A549 (cell line): ENCODE measurements at regions not wholly inside any gene's neighbourhood (a gene's known extent, or its start where the extent isn't known, plus 50 kb on each side); places are given as distances from the start of the nearest gene placed in this dataset.

ENCODE experiments used
- ATAC-seq, 2 experiments: fragments of 200-7000 bp in 1 of 2; fragments of >200 bp in 1 of 2; cut with Nextera tagmentation in 1 of 2; cut with Tn5 transposase in 1 of 2; 3 replicates each; pipeline versions ENCODE4 v1.8.0 to v1.9.1; 2018 to 2020; ENCODE audit warnings: mild to moderate bottlenecking in 1 of 2, moderate library complexity in 1 of 2
- CTCF ChIA-PET: fragments of 300-600 bp; sonication (Branson Sonifier 250); formaldehyde crosslinking; extraction: SDS; loops from one replicate; lab custom pipeline; 2021; ENCODE audit warnings: antibody characterized with exemption, inconsistent platforms; lab: Yijun Ruan, JAX
- POLR2A ChIA-PET: fragments of 350-600 bp; formaldehyde crosslinking; extraction: SDS; loops from one replicate; lab custom pipeline; 2021; ENCODE audit warnings: antibody characterized with exemption, inconsistent platforms; lab: Yijun Ruan, JAX
- DNase-seq, 2 experiments: peaks; one replicate each; pipeline versions ENCODE4 v3.0.0 to v3.0.0-alpha.2; 2011 to 2016; ENCODE audit warnings: low read depth in 1 of 2, low spot score in 1 of 2
- FAIRE-seq: peaks from 2 replicates; lab custom pipeline; 2011; peaks lifted over from hg19 to GRCh38; lab: Jason Lieb, UNC
- H3K27ac ChIP-seq, 2 experiments: fragments of >200 bp; sonication (Bioruptor Twin); formaldehyde crosslinking; 3 replicates each; pipeline ENCODE4 v1.5.1; 2016 to 2017
- H3K4me1 ChIP-seq: fragments of >200 bp; sonication (Bioruptor Twin); formaldehyde crosslinking; 3 replicates; pipeline ENCODE4 v1.6.1; 2016
- H3K4me2 ChIP-seq: fragments of >200 bp; sonication (Bioruptor Twin); formaldehyde crosslinking; 3 replicates; pipeline ENCODE4 v1.6.1; 2016
- H3K4me3 ChIP-seq: fragments of >200 bp; sonication (Bioruptor Twin); formaldehyde crosslinking; 3 replicates; pipeline ENCODE4 v1.5.1; 2016
- H3K9me3 ChIP-seq: fragments of >200 bp; sonication (Bioruptor Twin); formaldehyde crosslinking; 3 replicates; pipeline ENCODE4 v1.6.1; 2016
- CEBPB ChIP-seq, 2 experiments: fragments of >200 bp in 1 of 2; sonication (Bioruptor Twin) in 1 of 2; formaldehyde crosslinking in 1 of 2; IDR thresholded peaks; 2 replicates each; pipeline ENCODE4 v1.6.1; 2012 to 2016
- CHD2 ChIP-seq: fragments of 150-350 bp; IDR thresholded peaks from 2 replicates; pipeline ENCODE4 v1.6.1; 2014; ENCODE audit warnings: low read length; ENCODE audit not compliant: partially characterized antibody
- CTCF ChIP-seq: fragments of >200 bp; sonication (Bioruptor Twin); formaldehyde crosslinking; IDR thresholded peaks from 3 replicates; pipeline ENCODE4 v1.5.1; 2016
- EHMT2 ChIP-seq: fragments of 200-600 bp; sonication (generic); IDR thresholded peaks from 2 replicates; pipeline ENCODE4 v1.6.1; 2016; ENCODE audit warnings: antibody characterized with exemption, low read depth, mild to moderate bottlenecking, moderate library complexity
- ELK1 ChIP-seq: fragments of 150-350 bp; IDR thresholded peaks from 2 replicates; pipeline ENCODE4 v1.6.1; 2014; ENCODE audit warnings: low read depth, mild to moderate bottlenecking, low read length
- ESRRA ChIP-seq: fragments of 150-350 bp; IDR thresholded peaks from 2 replicates; pipeline ENCODE4 v1.6.1; 2014; ENCODE audit warnings: mild to moderate bottlenecking, low read length, borderline replicate concordance
- FOXS1 ChIP-seq: fragments of 250-450 bp; sonication (Bioruptor Pico); IDR thresholded peaks from 2 replicates; pipeline ENCODE4 v1.5.0; 2020; ENCODE audit warnings: mild to moderate bottlenecking, moderate library complexity
- HEYL ChIP-seq: fragments of 250-450 bp; sonication (Bioruptor Pico); IDR thresholded peaks from 2 replicates; pipeline ENCODE4 v1.8.0; 2021; ENCODE audit warnings: mild to moderate bottlenecking, moderate library complexity
- HOXA7 ChIP-seq: fragments of 250-450 bp; sonication (Bioruptor Pico); IDR thresholded peaks from 2 replicates; pipeline ENCODE4 v1.5.0; 2020; ENCODE audit warnings: mild to moderate bottlenecking, moderate library complexity
- HOXB13 ChIP-seq: fragments of 250-450 bp; sonication (Bioruptor Pico); IDR thresholded peaks from 2 replicates; pipeline ENCODE4 v1.5.0; 2020; ENCODE audit warnings: low read depth, mild to moderate bottlenecking, moderate library complexity
- HOXB5 ChIP-seq: fragments of 250-450 bp; sonication (Bioruptor Pico); IDR thresholded peaks from 2 replicates; pipeline ENCODE4 v1.5.0; 2020; ENCODE audit warnings: mild to moderate bottlenecking, moderate library complexity
- KDM5A ChIP-seq: fragments of 200-600 bp; sonication (generic); IDR thresholded peaks from 2 replicates; pipeline ENCODE4 v1.6.1; 2016; ENCODE audit warnings: antibody characterized with exemption, mild to moderate bottlenecking
- MAZ ChIP-seq: fragments of 150-350 bp; IDR thresholded peaks from 2 replicates; pipeline ENCODE4 v1.6.1; 2014; ENCODE audit warnings: antibody characterized with exemption, low read depth, low read length, borderline replicate concordance
- MYC ChIP-seq: IDR thresholded peaks from 2 replicates; pipeline ENCODE4 v1.6.1; 2012; ENCODE audit warnings: mild to moderate bottlenecking, inconsistent platforms, low read length, improper control_type of control experiment, borderline replicate concordance
- PHF8 ChIP-seq: fragments of 200-600 bp; sonication (generic); IDR thresholded peaks from 2 replicates; pipeline ENCODE4 v1.6.1; 2016; ENCODE audit warnings: low read depth, mild to moderate bottlenecking, antibody characterized with exemption, moderate library complexity, borderline replicate concordance
- POLR2A ChIP-seq: IDR thresholded peaks from 2 replicates; pipeline ENCODE4 v1.6.1; 2012; ENCODE audit warnings: mild to moderate bottlenecking, low read length
- POLR2AphosphoS2 ChIP-seq: conservative IDR thresholded peaks from 2 replicates; pipeline ENCODE4 v1.6.1; 2012; ENCODE audit warnings: low read length, improper control_type of control experiment, inconsistent platforms
- RARB ChIP-seq: fragments of 250-450 bp; sonication (Bioruptor Pico); IDR thresholded peaks from 2 replicates; pipeline ENCODE4 v1.8.0; 2021; ENCODE audit warnings: mild to moderate bottlenecking, moderate library complexity
- TP53 ChIP-seq: fragments of 250-450 bp; sonication (Bioruptor Pico); IDR thresholded peaks from 2 replicates; pipeline ENCODE4 v1.5.0; 2021; ENCODE audit warnings: mild to moderate bottlenecking, moderate library complexity
- ZFP36 ChIP-seq: fragments of 450-650 bp; IDR thresholded peaks from 2 replicates; pipeline ENCODE4 v1.6.1; 2014; ENCODE audit warnings: borderline replicate concordance; ENCODE audit not compliant: partially characterized antibody
- WGBS: methylation state at CpG from one replicate; pipeline ENCODE4 v1.1.6; 2017; ENCODE audit errors: missing lambda C conversion rate; 5-methylcytosine and 5-hydroxymethylcytosine counted together
- TF ChIP-seq, protein P1 (sequence below): fragments of 250-450 bp; sonication (Bioruptor Pico); IDR thresholded peaks from 2 replicates; pipeline ENCODE4 v1.5.0; 2021; ENCODE audit warnings: mild to moderate bottlenecking, moderate library complexity, borderline replicate concordance

DNA sequence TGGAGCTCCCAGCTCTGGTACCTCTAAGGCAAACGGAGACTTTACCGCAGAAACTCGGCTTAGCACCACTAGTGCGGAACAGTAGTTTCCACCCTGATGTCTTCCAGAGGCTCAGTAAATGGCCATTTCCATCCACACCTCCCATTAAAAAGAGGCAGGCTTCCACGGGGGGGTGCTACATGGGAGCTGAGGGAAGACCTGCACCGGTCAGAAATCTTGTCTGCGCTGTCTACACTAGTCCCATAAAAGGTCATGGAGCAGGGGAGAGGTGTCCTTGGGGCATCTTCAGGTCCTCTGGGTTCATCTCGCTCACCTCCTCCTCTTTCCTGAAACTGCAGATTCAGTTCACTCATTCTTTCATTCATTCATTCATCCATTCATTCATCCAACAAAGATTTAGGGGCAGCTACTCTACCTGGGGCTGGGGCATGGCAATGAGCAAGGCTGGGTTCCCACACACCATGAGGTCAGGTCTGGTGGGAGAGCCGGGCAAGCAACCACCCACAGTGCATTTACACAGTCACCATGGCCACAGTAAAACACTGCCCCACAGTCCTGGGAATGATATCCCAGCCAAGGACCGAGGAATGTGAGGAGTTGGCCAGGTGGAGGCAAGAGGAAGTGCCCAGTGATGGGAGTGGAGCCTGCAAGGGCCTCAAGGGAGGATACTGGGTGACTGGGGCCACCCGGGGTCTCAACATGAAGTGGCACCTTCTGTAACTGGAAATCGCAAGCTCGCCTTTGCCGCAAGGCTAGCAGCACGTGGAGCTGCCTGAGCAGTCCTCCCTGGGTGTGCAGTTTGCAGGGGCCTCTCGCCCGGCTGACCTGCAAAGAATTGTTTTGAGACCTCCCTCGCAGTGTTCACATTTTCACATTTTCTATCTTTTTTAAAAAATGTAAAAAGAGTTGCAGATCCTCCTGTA lies 180.2 kb upstream of the RAB6C start:
- Histone ChIP-seq H3K27ac (no peak overlapping the region), H3K4me1 (no peaks in the 10 kb centered on the region), H3K4me2 (no peak overlapping the region), H3K9me3 (no peaks in the 10 kb centered on the region), H3K4me3 (no peak overlapping the region)
- no peak for FAIRE-seq
- no peak for DNase-seq
- ChIA-PET POLR2A (no interaction called here), CTCF (no interaction called here)
- ATAC-seq: no peak
- WGBS: 40% methylated on average over 18 of the region's 18 CpGs
- TF ChIP-seq, protein P1, sequence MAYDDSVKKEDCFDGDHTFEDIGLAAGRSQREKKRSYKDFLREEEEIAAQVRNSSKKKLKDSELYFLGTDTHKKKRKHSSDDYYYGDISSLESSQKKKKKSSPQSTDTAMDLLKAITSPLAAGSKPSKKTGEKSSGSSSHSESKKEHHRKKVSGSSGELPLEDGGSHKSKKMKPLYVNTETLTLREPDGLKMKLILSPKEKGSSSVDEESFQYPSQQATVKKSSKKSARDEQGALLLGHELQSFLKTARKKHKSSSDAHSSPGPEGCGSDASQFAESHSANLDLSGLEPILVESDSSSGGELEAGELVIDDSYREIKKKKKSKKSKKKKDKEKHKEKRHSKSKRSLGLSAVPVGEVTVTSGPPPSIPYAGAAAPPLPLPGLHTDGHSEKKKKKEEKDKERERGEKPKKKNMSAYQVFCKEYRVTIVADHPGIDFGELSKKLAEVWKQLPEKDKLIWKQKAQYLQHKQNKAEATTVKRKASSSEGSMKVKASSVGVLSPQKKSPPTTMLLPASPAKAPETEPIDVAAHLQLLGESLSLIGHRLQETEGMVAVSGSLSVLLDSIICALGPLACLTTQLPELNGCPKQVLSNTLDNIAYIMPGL (CRISPR knock-in tag): no peak
- TF ChIP-seq POLR2A (no peak), HOXB13 (CRISPR knock-in tag) (no peak), CEBPB (IDR thresholded peaks at IDR 0.05) (no peak)

DNA sequence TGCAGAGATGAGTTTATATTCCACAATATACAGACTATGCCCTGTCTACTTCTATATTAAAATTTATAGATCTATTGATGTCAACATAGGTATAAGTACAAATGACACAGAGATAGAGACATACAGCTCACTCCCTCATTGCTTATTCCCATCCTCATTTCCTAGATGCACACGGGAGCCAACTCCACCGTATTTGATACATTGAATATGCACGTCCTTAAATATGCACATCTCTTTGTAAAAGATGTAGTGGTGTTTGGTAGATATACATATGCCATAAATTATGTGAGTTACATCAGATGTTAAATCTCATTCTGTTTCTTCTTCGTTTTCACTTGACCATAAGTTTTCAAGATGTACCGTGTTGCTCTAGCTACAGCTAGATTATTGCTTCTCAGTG lies 179.2 kb upstream of the RAB6C start:
- no peak for DNase-seq
- POLR2A ChIA-PET: no interaction called here
- no peak for TF ChIP-seq ELK1
- TF ChIP-seq, all 56 proteins: peak for 0
- H3K4me3 ChIP-seq: no peak overlapping the region
- H3K4me2 ChIP-seq: no peak overlapping the region
- H3K4me1 ChIP-seq: no peaks in the 10 kb centered on the region
- FAIRE-seq (no peak), ATAC-seq (no peak)
- no peaks in the 10 kb centered on the region for H3K9me3 ChIP-seq
- 8% methylated on average over 5 of the region's 5 CpGs for WGBS
- H3K27ac ChIP-seq: no peak overlapping the region
- CTCF ChIA-PET: no interaction called here

- no peak for FAIRE-seq
- WGBS: 4% methylated on average over 5 of the region's 5 CpGs
Measured at GRCh38 chr2:129800686-129801085, 178.8 kb upstream of the RAB6C start.

More at GRCh38 chr2:129800686-129801085, 178.8 kb upstream of the RAB6C start:
- H3K4me3 ChIP-seq: no peak overlapping the region
- no peaks in the 10 kb centered on the region for H3K9me3 ChIP-seq
- TF ChIP-seq CTCF: no peak
- TF ChIP-seq KDM5A: no peak
- TF ChIP-seq HOXA7 (CRISPR knock-in tag): no peak
- no peak for TF ChIP-seq MAZ
- no peak for TF ChIP-seq ESRRA
- TF ChIP-seq RARB (CRISPR knock-in tag): no peak
- no peak for TF ChIP-seq PHF8
- TF ChIP-seq POLR2AphosphoS2: no peak
- TF ChIP-seq ELK1: no peak
- TF ChIP-seq HOXB5 (CRISPR knock-in tag): no peak
- TF ChIP-seq MYC: no peak
- TF ChIP-seq EHMT2: no peak
- no peak for TF ChIP-seq ZFP36
- no peak for TF ChIP-seq TP53 (CRISPR knock-in tag)
- TF ChIP-seq FOXS1 (CRISPR knock-in tag): no peak
- TF ChIP-seq POLR2A: no peak
- no peak for TF ChIP-seq HEYL
- no peak for TF ChIP-seq CHD2
- ChIA-PET POLR2A (no interaction called here), CTCF (no interaction called here)
- no peak for DNase-seq
- no peak for ATAC-seq
- no peaks in the 10 kb centered on the region for H3K4me1 ChIP-seq
- no peak overlapping the region for H3K27ac ChIP-seq
- H3K4me2 ChIP-seq: no peak overlapping the region
